Activated naive CD4-positive, alpha-beta T cell treated with anti-CD3 and anti-CD28 coated beads, Interleukin-2, amount 10 ng/mL, durations not matched to agents 7 days and 5 days (primary cell): ENCODE measurements at regions not wholly inside any gene's neighbourhood (a gene's known extent, or its start where the extent isn't known, plus 50 kb on each side); places are given as distances from the start of the nearest gene placed in this dataset.

Source experiments
- CTCF ChIA-PET: fragments of 350-600 bp; sonication (Branson Sonifier 250); formaldehyde crosslinking; loops from one replicate; lab custom pipeline; 2021; ENCODE audit warnings: antibody characterized with exemption; lab: Charles Lee
- DNase-seq: peaks from one replicate; pipeline ENCODE4 v3.0.0-alpha.2; 2020
- H3K27ac Mint-ChIP-seq: one replicate; pipeline ENCODE4 v1.8.0; 2021; ENCODE audit warnings: mild to moderate bottlenecking, moderate library complexity, mixed read lengths
- H3K27me3 Mint-ChIP-seq: one replicate; pipeline ENCODE4 v1.8.0; 2021; ENCODE audit warnings: mild to moderate bottlenecking, mixed read lengths
- H3K36me3 Mint-ChIP-seq: one replicate; pipeline ENCODE4 v1.8.0; 2021; ENCODE audit warnings: mixed read lengths
- H3K4me1 Mint-ChIP-seq: one replicate; pipeline ENCODE4 v1.8.0; 2021; ENCODE audit warnings: mixed read lengths
- H3K4me3 Mint-ChIP-seq: one replicate; pipeline ENCODE4 v1.8.0; 2021; ENCODE audit warnings: mild to moderate bottlenecking, moderate library complexity, mixed read lengths
- H3K9me3 Mint-ChIP-seq: one replicate; pipeline ENCODE4 v1.8.0; 2021; ENCODE audit warnings: mixed read lengths

DNA sequence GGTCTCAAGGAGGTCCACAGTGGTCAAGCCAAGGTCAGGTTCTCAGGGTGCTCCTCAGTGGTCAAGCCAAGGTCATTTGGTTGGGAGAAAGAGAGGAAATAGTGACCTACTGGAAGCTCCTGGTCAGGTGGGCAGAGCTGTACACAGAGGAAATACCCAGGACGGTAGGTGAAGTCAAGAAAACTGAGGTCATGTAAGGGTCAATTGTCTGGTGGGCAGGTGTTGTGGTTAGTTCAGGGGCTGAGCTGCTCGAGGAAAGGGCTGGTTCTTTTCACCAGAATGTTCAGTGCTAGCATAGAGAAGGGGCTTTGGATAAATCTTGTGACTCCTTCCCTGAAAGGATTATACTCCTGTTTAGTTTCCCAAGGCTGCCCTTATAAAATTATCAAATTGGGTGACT, 540.5 kb downstream of the VRK1 start:
- Mint-ChIP-seq H3K9me3 (peaks cover 23% of the 10 kb centered on the region), H3K4me1 (peaks cover 22% of the 10 kb centered on the region), H3K4me3 (no peak overlapping the region), H3K36me3 (peaks cover 8% of the 10 kb centered on the region), H3K27me3 (no peaks in the 10 kb centered on the region), H3K27ac (no peak overlapping the region)
- CTCF ChIA-PET: no interaction called here
- no peak for DNase-seq

DNA sequence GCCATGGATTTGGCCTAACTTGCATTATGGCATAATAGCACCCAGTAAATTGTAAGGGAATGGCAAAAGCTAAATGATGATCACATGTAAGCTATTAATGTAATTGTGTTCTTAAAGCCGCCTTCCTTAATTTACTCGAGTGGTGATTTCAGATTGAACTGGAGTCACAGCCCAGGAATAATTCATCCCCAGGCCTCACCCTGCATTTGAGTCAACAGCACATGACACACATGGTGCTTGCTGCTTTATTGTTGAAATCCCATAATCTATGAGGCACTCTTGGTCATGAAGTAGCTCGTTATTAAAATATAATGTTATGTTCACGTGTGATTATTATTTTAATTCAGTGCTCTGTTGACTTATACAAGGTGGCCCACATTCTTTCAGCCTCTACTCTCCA, 547.5 kb downstream of the VRK1 start:
- Mint-ChIP-seq H3K9me3 (peaks cover 14% of the 10 kb centered on the region), H3K27me3 (peaks cover 14% of the 10 kb centered on the region), H3K4me3 (no peak overlapping the region), H3K4me1 (no peaks in the 10 kb centered on the region), H3K27ac (no peak overlapping the region), H3K36me3 (peaks cover 6% of the 10 kb centered on the region)
- CTCF ChIA-PET: interaction anchor here (0.7 kb wide), 1 partner anchor 113 kb away, joined by 3 read pairs; no protein-coding TSS in a partner anchor
- DNase-seq: no peak

DNA sequence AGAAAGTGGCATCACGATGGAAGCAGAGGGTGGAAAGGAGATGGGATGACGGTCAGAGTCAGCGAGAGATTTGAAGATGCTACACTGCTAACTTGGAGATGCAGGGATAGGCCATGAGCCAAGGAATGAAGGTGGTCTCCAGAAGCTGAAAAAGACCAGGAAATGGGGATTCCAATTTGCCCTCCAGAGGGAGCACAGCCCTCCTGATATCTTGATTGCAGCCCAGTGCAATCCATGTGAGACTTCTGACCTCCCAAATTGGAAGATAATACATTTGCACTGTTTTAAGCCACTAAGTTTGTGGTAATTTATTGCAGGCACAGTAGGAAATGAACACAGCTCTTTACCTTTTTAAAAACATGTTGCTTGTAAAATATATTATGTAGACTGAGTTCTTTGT, 549.5 kb downstream of the VRK1 start:
- Mint-ChIP-seq H3K27me3 (peaks cover 18% of the 10 kb centered on the region), H3K36me3 (peaks cover 3% of the 10 kb centered on the region), H3K27ac (no peak overlapping the region), H3K9me3 (peaks cover 4% of the 10 kb centered on the region), H3K4me1 (peaks cover 9% of the 10 kb centered on the region), H3K4me3 (no peak overlapping the region)
- CTCF ChIA-PET: no interaction called here
- DNase-seq: no peak

DNA sequence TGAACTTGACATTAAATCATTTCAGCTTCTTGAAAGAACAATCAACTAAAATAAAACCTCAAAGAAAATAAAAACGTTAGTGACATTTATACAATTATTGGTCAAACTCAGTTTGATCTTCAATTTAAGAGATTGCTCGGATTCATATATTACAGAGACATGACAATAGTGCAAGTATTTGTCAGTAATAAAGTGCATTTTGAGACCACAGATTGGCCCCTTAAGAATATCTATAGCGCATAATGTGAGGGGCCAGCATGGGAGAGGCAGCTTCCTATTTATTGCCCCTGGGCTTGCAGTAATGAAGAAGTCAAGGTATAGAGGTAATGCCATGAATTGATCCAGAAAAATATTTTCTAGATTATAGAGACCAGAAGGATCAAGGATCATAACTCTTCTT, 552.3 kb downstream of the VRK1 start:
- Mint-ChIP-seq H3K4me1 (peaks cover 9% of the 10 kb centered on the region), H3K27ac (no peak overlapping the region), H3K4me3 (no peak overlapping the region), H3K36me3 (peaks cover 3% of the 10 kb centered on the region), H3K9me3 (peaks cover 4% of the 10 kb centered on the region), H3K27me3 (peaks cover 15% of the 10 kb centered on the region)
- no peak for DNase-seq
- CTCF ChIA-PET: no interaction called here

DNA sequence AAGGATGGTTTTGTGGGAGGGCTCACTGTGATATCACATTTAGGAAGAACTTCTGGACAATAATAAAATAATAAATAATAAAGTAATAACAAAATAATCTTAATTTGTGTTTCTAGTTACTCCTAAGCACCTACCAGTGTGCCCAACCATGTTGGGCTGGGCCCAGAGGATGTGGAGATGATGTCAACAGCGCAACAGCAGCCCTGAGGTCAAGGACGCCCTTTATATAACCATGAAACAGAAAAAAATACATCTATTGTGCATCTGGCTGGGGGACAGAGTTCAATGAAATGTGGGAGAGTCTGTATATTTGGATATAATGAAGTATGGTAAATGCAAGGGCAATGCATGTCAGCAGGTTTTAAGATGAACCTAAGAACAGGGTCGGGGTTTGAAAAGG, 552.8 kb downstream of the VRK1 start:
- peaks cover 4% of the 10 kb centered on the region for H3K36me3 Mint-ChIP-seq
- peaks cover 4% of the 10 kb centered on the region for H3K9me3 Mint-ChIP-seq
- peaks cover 15% of the 10 kb centered on the region for H3K27me3 Mint-ChIP-seq
- peaks cover 13% of the 10 kb centered on the region for H3K4me1 Mint-ChIP-seq
- DNase-seq: no peak
- CTCF ChIA-PET: no interaction called here
- no peak overlapping the region for H3K4me3 Mint-ChIP-seq
- no peak overlapping the region for H3K27ac Mint-ChIP-seq

DNA sequence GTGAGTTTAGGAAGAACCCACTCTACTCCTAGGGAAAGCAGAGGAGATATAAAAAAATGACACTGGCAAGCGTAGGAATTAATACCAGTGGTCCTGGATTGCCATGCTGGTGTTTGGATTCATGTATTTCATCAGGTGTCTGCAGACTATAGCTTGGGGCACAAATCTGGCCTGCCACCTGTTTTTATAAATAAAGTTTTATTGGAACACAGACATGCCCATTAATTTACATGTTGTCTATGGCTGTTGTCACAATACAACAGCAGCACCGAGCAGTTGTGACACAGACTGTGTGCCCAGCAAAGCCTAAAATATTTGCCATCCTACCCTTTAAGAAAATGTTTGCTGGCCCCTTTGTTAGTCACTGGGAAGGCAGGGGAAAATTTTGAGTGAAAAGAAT, 553.2 kb downstream of the VRK1 start:
- CTCF ChIA-PET: no interaction called here
- Mint-ChIP-seq H3K9me3 (peaks cover 6% of the 10 kb centered on the region), H3K4me1 (peaks cover 16% of the 10 kb centered on the region), H3K36me3 (peaks cover 6% of the 10 kb centered on the region), H3K27me3 (peaks cover 15% of the 10 kb centered on the region), H3K4me3 (no peak overlapping the region), H3K27ac (no peak overlapping the region)
- no peak for DNase-seq

DNA sequence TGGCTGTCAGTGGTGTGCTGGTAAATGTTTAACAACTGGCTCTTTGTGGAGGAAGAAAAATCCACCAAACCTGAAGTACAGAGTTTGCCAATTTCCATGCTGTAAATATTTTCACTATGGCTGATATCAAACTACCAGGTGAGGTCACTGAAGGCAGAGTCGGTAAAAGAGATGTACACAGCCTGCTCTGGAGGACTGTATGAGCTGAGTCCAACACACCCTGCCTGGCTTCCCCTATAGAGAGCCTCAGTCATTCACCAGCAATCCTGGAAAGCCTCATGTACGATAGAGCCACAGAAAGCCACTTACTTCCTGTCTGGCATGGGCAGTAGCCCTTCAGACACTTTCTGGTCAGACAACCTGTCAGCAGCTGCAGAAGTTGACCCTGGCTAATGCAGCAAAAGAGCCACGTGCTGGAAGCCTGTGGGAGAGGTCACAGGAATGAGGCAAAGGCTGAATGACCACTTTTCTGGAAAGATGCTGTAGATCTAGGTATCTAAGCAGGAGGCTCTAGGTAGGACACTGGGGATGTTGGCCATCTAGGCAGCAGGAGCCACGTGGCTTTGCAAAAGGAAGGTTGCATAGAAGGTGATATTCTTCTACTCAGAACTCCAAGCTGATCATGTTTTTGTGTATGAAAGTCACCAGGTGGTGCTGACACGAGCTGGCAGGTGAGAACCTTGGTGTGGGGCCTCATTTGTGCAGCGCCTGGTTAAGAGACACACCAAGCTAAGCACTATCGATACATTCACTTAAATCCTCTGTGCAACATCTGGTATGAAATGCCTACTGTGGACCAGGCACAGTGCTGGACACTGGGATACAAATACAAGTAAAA, 553.9 kb downstream of the VRK1 start:
- CTCF ChIA-PET: no interaction called here
- DNase-seq: no peak
- peaks cover 14% of the 10 kb centered on the region for H3K27me3 Mint-ChIP-seq
- H3K36me3 Mint-ChIP-seq: peaks cover 6% of the 10 kb centered on the region
- no peak overlapping the region for H3K27ac Mint-ChIP-seq
- H3K4me3 Mint-ChIP-seq: no peak overlapping the region
- peaks cover 16% of the 10 kb centered on the region for H3K4me1 Mint-ChIP-seq
- peaks cover 8% of the 10 kb centered on the region for H3K9me3 Mint-ChIP-seq

DNA sequence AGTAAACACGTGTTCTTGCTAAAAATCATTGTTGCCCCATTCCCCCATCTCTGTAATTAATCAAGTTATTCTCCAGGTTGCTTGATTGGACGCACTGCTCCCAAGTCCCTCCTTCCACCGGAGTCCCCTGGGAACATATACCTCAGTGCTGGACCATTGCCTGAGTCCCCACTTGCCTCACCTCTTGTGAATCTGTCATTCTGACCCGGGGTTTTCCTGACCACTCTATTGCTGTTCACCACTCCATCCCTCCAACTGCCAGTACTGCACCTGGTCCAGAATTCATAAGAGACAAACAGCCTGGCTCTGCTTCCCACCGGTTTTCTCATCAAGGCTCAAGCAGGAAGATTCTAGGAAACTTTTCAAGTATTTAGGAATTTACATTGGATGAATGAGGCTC, 555.9 kb downstream of the VRK1 start:
- CTCF ChIA-PET: no interaction called here
- Mint-ChIP-seq H3K36me3 (peaks cover 3% of the 10 kb centered on the region), H3K27me3 (peaks cover 7% of the 10 kb centered on the region), H3K9me3 (peaks cover 4% of the 10 kb centered on the region), H3K4me3 (no peak overlapping the region), H3K27ac (no peak overlapping the region), H3K4me1 (peaks cover 16% of the 10 kb centered on the region)
- no peak for DNase-seq

DNA sequence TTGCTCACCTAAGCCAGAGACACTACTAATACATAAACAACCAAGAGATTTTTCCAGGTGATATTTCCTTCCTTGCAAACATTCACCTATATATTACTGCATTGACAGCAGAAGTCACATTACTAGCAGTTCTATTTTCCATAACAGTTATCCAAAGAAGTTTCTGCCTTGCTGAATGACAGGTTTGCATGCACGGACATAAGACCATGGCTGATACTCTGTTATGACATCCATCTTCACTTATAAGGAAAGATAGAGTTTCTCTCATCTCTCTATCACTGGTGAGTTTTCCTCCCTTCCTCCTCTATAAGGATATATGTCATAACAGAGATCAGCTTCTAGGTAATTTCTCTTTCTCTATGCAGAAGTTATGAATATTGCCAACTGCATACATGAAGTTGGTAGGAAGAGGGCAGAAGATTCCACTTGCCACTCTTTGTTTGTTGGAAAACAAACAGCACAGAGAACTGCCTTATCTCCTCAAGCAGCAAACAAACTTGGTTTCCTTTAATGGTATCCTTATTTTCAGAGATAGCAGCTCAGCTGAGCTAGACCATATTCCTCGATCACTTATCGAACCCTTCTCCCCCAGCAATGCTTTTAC, 557.0 kb downstream of the VRK1 start:
- CTCF ChIA-PET: no interaction called here
- no peak for DNase-seq
- Mint-ChIP-seq H3K36me3 (peaks cover 3% of the 10 kb centered on the region), H3K27me3 (peaks cover 14% of the 10 kb centered on the region), H3K4me3 (no peak overlapping the region), H3K4me1 (peaks cover 16% of the 10 kb centered on the region), H3K27ac (no peak overlapping the region), H3K9me3 (peaks cover 4% of the 10 kb centered on the region)

DNA sequence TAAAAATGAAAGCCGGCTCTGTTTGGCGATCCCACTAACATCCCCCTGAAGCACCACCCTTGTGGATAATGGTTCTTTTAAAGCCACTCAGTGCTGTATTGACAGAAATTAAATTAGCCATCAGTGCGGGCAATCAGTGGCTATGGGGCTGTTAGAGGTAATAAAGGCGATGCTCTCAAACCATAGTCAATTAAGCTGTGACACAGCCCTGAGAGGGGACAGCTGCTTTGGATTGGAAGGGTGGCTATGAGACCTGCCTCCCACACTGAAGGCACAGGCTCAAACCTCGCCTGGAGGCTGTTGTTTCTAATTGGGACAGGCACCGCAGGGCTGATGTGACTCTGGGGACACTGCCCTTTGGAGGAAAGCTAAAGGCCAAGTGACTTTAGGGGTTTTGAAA, 562.2 kb downstream of the VRK1 start:
- DNase-seq: no peak
- Mint-ChIP-seq H3K9me3 (peaks cover 6% of the 10 kb centered on the region), H3K27me3 (peaks cover 20% of the 10 kb centered on the region), H3K4me3 (no peak overlapping the region), H3K27ac (no peak overlapping the region), H3K4me1 (peaks cover 7% of the 10 kb centered on the region), H3K36me3 (peaks cover 3% of the 10 kb centered on the region)
- CTCF ChIA-PET: no interaction called here

DNA sequence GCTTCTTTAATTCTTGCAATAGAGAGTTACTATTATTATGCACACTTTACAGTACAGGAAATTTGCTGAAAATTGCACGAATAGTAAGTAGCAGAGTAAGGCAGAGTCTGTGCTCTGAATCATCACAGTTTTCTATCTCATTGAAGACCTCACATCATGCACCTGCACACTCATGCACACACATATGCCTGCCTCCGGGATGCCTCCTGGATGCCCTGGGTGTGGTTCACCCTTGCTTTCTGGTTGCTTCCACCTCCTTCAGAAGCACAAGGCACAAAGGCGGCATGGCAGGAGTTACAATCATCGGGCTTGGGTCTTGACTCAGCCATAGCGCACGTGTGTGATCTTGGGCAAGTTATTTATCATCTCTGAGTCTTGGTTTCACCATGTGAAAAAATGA, 564.0 kb downstream of the VRK1 start:
- Mint-ChIP-seq H3K36me3 (no peaks in the 10 kb centered on the region), H3K27me3 (peaks cover 20% of the 10 kb centered on the region), H3K9me3 (peaks cover 2% of the 10 kb centered on the region), H3K4me1 (no peaks in the 10 kb centered on the region), H3K4me3 (no peak overlapping the region), H3K27ac (no peak overlapping the region)
- CTCF ChIA-PET: no interaction called here
- no peak for DNase-seq

DNA sequence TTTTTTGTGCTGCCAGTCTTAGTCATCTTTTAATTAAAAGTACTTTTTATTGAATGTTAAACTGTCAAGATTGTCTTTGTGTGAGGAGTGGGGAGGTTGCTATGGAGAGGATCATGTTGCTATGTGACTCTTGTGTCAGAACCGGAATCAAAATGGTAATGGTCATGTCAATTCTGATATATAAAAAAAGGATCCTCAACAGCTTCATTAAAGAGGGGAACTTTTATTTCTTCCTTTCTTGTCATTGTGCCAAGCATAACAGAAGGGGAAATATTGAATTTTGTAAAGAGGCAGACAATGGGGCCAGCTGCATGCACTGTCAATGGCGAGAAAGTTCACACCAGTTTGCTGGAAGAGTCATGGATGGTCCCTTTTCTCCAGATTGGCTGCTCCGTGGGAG, 564.8 kb downstream of the VRK1 start:
- peaks cover 2% of the 10 kb centered on the region for H3K9me3 Mint-ChIP-seq
- peaks cover 20% of the 10 kb centered on the region for H3K27me3 Mint-ChIP-seq
- H3K36me3 Mint-ChIP-seq: no peaks in the 10 kb centered on the region

DNA sequence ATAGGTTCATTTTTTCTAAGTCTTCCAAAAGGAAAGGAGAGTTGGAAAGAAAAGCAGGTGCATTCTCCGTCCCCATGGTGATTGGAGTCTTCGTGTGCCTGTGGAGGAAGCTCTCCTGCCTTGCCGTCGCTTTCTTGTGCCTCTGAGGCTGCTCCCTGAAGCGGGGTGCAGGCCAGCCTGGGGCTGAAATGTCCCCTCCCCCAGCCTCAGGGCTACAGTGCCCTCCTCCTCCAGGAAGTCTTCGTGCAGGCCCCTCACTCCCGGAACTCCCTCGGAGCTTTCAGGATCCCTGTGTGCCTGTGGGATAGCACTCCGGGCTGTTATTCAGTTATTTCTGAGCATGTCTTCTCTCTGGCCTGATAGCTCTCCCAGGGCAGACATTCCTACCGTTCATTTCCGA, 569.2 kb downstream of the VRK1 start:
- Mint-ChIP-seq H3K27me3 (peaks cover 18% of the 10 kb centered on the region), H3K9me3 (peaks cover 6% of the 10 kb centered on the region), H3K4me3 (no peak overlapping the region), H3K27ac (no peak overlapping the region), H3K4me1 (no peaks in the 10 kb centered on the region), H3K36me3 (peaks cover 2% of the 10 kb centered on the region)
- no peak for DNase-seq
- CTCF ChIA-PET: no interaction called here

More for the DNA sequence above, 564.8 kb downstream of the VRK1 start:
- H3K4me1 Mint-ChIP-seq: no peaks in the 10 kb centered on the region
- CTCF ChIA-PET: interaction anchor here (0.6 kb wide), 1 partner anchor 552 kb away, joined by 4 read pairs; no protein-coding TSS in a partner anchor
- DNase-seq: no peak
- H3K27ac Mint-ChIP-seq: no peak overlapping the region
- no peak overlapping the region for H3K4me3 Mint-ChIP-seq

DNA sequence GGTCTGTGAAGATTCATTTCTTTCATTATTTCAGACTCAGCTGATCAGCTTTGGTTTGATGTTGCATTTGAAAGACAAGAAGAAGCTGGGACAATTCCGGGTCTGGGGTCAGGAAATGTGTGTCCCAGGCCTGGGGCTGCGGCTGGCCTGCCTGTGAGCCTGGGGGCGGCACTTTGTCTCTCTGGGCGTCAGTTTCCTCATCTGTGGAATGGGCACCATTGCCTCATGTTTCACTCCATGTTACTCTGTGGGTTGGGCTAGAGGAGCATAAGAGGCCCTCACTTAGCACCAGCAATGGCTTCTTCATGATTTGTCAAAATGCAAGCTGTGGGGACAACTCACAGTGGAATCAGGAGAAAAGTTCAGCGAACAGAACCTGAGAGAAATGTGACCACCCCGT, 570.1 kb downstream of the VRK1 start:
- H3K27ac Mint-ChIP-seq: no peak overlapping the region
- no peaks in the 10 kb centered on the region for H3K4me1 Mint-ChIP-seq
- CTCF ChIA-PET: no interaction called here
- DNase-seq: no peak
- no peak overlapping the region for H3K4me3 Mint-ChIP-seq
- H3K9me3 Mint-ChIP-seq: peaks cover 6% of the 10 kb centered on the region
- H3K36me3 Mint-ChIP-seq: peaks cover 2% of the 10 kb centered on the region
- peaks cover 20% of the 10 kb centered on the region for H3K27me3 Mint-ChIP-seq

DNA sequence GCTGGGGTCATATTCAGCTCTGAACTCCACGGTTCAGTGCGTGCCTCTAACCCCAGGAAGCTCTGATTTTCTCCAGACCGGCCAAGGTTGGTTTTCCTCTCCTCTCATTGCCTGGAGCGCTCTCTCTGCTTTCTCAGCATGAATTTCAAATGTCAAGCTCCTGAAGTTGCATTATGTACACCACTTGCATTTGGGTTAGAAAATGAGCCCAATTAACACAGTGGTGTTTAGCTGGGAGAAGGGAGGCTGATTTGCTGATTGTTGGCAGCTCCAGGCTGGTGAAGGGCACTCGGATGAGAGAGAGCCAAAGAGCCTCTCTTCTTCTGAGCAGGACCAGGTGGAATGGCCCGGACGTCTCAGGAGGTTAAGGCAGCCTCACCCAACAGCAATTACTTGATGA, 570.9 kb downstream of the VRK1 start:
- peaks cover 4% of the 10 kb centered on the region for H3K9me3 Mint-ChIP-seq
- H3K36me3 Mint-ChIP-seq: peaks cover 2% of the 10 kb centered on the region
- no peaks in the 10 kb centered on the region for H3K4me1 Mint-ChIP-seq
- no peak overlapping the region for H3K27ac Mint-ChIP-seq
- H3K27me3 Mint-ChIP-seq: peaks cover 15% of the 10 kb centered on the region
- DNase-seq: no peak
- CTCF ChIA-PET: no interaction called here
- no peak overlapping the region for H3K4me3 Mint-ChIP-seq
